ENCODE measurements at regions not wholly inside any gene's neighbourhood (a gene's known extent, or its start where the extent isn't known, plus 50 kb on each side); places are given as distances from the start of the nearest gene placed in this dataset.
A peak's percentile ranks its signal among the peaks of the same experiment; 100 is the strongest.

- H3K27ac ChIP-seq (ENCODE audit: extremely low read depth, low read depth, low read length): no peak overlapping the region
- H3K9me3 ChIP-seq (ENCODE audit: control insufficient read depth, insufficient read depth, low read depth, low read length): no peaks in the 10 kb centered on the region
- ChIA-PET POLR2A (no interaction called here), CTCF (interaction anchor here (0.7 kb wide), 1 partner anchor 487 kb away, joined by 3 read pairs; no protein-coding TSS in a partner anchor)
- H3K4me3 ChIP-seq (ENCODE audit: low read depth, low read length): no peak overlapping the region
- TF ChIP-seq BCL11A (tag by site-specific recombination; IDR thresholded peaks at IDR 0.05; ENCODE audit: low read depth) (no peak), GLIS1 (tag by site-specific recombination; IDR thresholded peaks at IDR 0.05) (no peak), PRDM1 (tag by site-specific recombination; IDR thresholded peaks at IDR 0.05) (no peak)
- H3K36me3 ChIP-seq (ENCODE audit: control insufficient read depth in 2 of 2, insufficient read depth in 1 of 2, low read length in 2 of 2): no peaks in the 10 kb centered on the region
- no peaks in the 10 kb centered on the region for H3K4me1 ChIP-seq (ENCODE audit: control insufficient read depth, insufficient read depth, low read length)
Observed at GRCh38 chr9:11318946-11319345, 706.1 kb upstream of the PTPRD start.

GRCh38 chr9:11319538-11319937 lies 706.7 kb upstream of the PTPRD start:
- Histone ChIP-seq H3K4me1 (ENCODE audit: control insufficient read depth, insufficient read depth, low read length) (no peaks in the 10 kb centered on the region), H3K4me3 (ENCODE audit: low read depth, low read length) (no peak overlapping the region), H3K9me3 (ENCODE audit: control insufficient read depth, insufficient read depth, low read depth, low read length) (no peaks in the 10 kb centered on the region), H3K27ac (ENCODE audit: extremely low read depth, low read depth, low read length) (no peak overlapping the region), H3K36me3 (ENCODE audit: control insufficient read depth in 2 of 2, insufficient read depth in 1 of 2, low read length in 2 of 2) (no peaks in the 10 kb centered on the region)
- CTCF ChIA-PET: interaction anchor here (0.7 to 0.8 kb wide), 2 partner anchors 464 to 488 kb away, joined by 3 to 5 read pairs; no protein-coding TSS in a partner anchor
- POLR2A ChIA-PET: no interaction called here
- TF ChIP-seq ZNF248 (tag by site-specific recombination; IDR thresholded peaks at IDR 0.05): no peak
- no peak for TF ChIP-seq ZNF174 (tag by site-specific recombination; IDR thresholded peaks at IDR 0.05)
- peak; percentile 27; the same call in 1 of the 2 replicates for TF ChIP-seq ZNF654 (tag by site-specific recombination; IDR thresholded peaks at IDR 0.05; ENCODE audit: low read depth)
- no peak for TF ChIP-seq TSHZ1 (tag by site-specific recombination; IDR thresholded peaks at IDR 0.05; ENCODE audit: borderline replicate concordance)

- no peak for TF ChIP-seq ZNF280D (tag by site-specific recombination; IDR thresholded peaks at IDR 0.05)
- TF ChIP-seq ZNF239 (tag by site-specific recombination; IDR thresholded peaks at IDR 0.05): no peak
- TF ChIP-seq ZNF398 (tag by site-specific recombination; IDR thresholded peaks at IDR 0.05): no peak
- TF ChIP-seq ZNF24 (tag by site-specific recombination; IDR thresholded peaks at IDR 0.05): no peak
- no peak for TF ChIP-seq REST (tag by site-specific recombination; IDR thresholded peaks at IDR 0.05)
- no peak for TF ChIP-seq ZBTB8A (tag by site-specific recombination; IDR thresholded peaks at IDR 0.05)
- CTCF ChIA-PET: no interaction called here
- Histone ChIP-seq H3K36me3 (ENCODE audit: control insufficient read depth in 2 of 2, insufficient read depth in 1 of 2, low read length in 2 of 2) (no peaks in the 10 kb centered on the region), H3K9me3 (ENCODE audit: control insufficient read depth, insufficient read depth, low read depth, low read length) (no peaks in the 10 kb centered on the region), H3K4me1 (ENCODE audit: control insufficient read depth, insufficient read depth, low read length) (no peaks in the 10 kb centered on the region), H3K4me3 (ENCODE audit: low read depth, low read length) (no peak overlapping the region), H3K27ac (ENCODE audit: extremely low read depth, low read depth, low read length) (no peak overlapping the region)
- POLR2A ChIA-PET: no interaction called here
Observed at GRCh38 chr9:11320989-11321388, 708.2 kb upstream of the PTPRD start.

All from HEK293 (cell line).